K562 (cell line): ENCODE measurements at regions not wholly inside any gene's neighbourhood (a gene's known extent, or its start where the extent isn't known, plus 50 kb on each side); places are given as distances from the start of the nearest gene placed in this dataset.

Experiments
- ATAC-seq: fragments of 200-7000 bp; cut with Tn5 transposase; 3 replicates; pipeline ENCODE4 v1.9.1; 2020; ENCODE audit warnings: moderate library complexity
- BruUV-seq: library from RNA; stranded (reverse); fragments of 400-500 nt; replicated peaks from 2 replicates; lab custom pipeline; 2021; lab: Mats Ljungman, UMichigan
- CTCF ChIA-PET: fragments of 300-600 bp; formaldehyde crosslinking; extraction: SDS; loops from one replicate; lab custom pipeline; 2021; ENCODE audit warnings: low intra/inter-chr PET ratio; lab: Yijun Ruan, JAX
- POLR2A ChIA-PET: fragments of 300-600, 350-650 bp; sonication (Branson Sonifier 250); formaldehyde crosslinking; extraction: SDS; loops from one replicate; lab custom pipeline; 2021; ENCODE audit warnings: antibody characterized with exemption, inconsistent platforms; lab: Yijun Ruan, JAX
- DNase-seq, 4 experiments: peaks; one replicate each; pipeline versions ENCODE4 v3.0.0 to v3.0.0-alpha.2; 2011 to 2018; ENCODE audit warnings: low spot score in 3 of 4, mixed read lengths in 3 of 4; ENCODE audit errors: extremely low read depth in 1 of 4
- FAIRE-seq: peaks from 2 replicates; lab custom pipeline; 2011; peaks lifted over from hg19 to GRCh38; lab: Jason Lieb, UNC
- H2AFZ ChIP-seq: 2 replicates; pipeline ENCODE4 v1.6.0; 2011; ENCODE audit warnings: low read depth, low read length, control low read depth, inconsistent platforms
- H3K27ac ChIP-seq: fragments of 200-600 bp; 3 replicates; pipeline ENCODE4 v1.8.0; 2011; ENCODE audit warnings: low read depth, mild to moderate bottlenecking, control low read depth, inconsistent platforms, low read length, moderate library complexity, mixed read lengths; ENCODE audit errors: extremely low read depth
- H3K27me3 ChIP-seq, 2 experiments: fragments of 300-600 bp in 1 of 2; 2 replicates in 1 of 2; 3 replicates in 1 of 2; pipeline versions ENCODE4 v1.6.0 to v1.8.0; 2011; ENCODE audit warnings: inconsistent platforms in 2 of 2, low read length in 2 of 2, mild to moderate bottlenecking in 1 of 2, mixed read lengths in 1 of 2, moderate library complexity in 1 of 2; ENCODE audit not compliant: control insufficient read depth in 2 of 2, insufficient read depth in 2 of 2
- H3K36me3 ChIP-seq: fragments of 300-600 bp; 3 replicates; pipeline ENCODE4 v1.8.0; 2011; ENCODE audit warnings: mild to moderate bottlenecking, low read length, inconsistent platforms; ENCODE audit not compliant: control insufficient read depth, insufficient read depth
- H3K4me1 ChIP-seq, 2 experiments: fragments of 200-600 bp in 1 of 2; replicated peaks in 1 of 2; 2 replicates in 1 of 2; 3 replicates in 1 of 2; pipeline versions ENCODE4 v1.5.1 to v1.8.0; 2011; ENCODE audit warnings: inconsistent platforms in 2 of 2, low read length in 2 of 2, mild to moderate bottlenecking in 1 of 2, mixed read lengths in 1 of 2, moderate library complexity in 1 of 2; ENCODE audit not compliant: control insufficient read depth in 2 of 2, insufficient read depth in 2 of 2
- H3K4me2 ChIP-seq: 2 replicates; pipeline ENCODE4 v1.6.1; 2011; ENCODE audit warnings: low read length, control low read depth, inconsistent platforms, mixed read lengths; ENCODE audit not compliant: insufficient read depth
- H3K4me3 ChIP-seq: fragments of 200-600 bp; sonication (generic), shearing (Covaris generic); 2 replicates; pipeline ENCODE4 v1.5.1; 2016; ENCODE audit warnings: control low read depth, inconsistent platforms
- H3K79me2 ChIP-seq: fragments of 200-600 bp; 3 replicates; pipeline ENCODE4 v1.8.0; 2011; ENCODE audit warnings: low read length, inconsistent platforms; ENCODE audit not compliant: control insufficient read depth, insufficient read depth
- H3K9ac ChIP-seq, 2 experiments: 2 replicates each; pipeline versions ENCODE4 v1.6.0 to v1.6.1; 2011; ENCODE audit warnings: low read depth in 2 of 2, low read length in 2 of 2, control low read depth in 1 of 2, inconsistent platforms in 1 of 2, mild to moderate bottlenecking in 1 of 2, mixed read lengths in 1 of 2; ENCODE audit not compliant: insufficient read depth in 1 of 2
- H3K9me1 ChIP-seq: one replicate; pipeline ENCODE4 v1.6.0; 2011; ENCODE audit warnings: inconsistent platforms, mild to moderate bottlenecking, low read length, moderate library complexity; ENCODE audit not compliant: control insufficient read depth, insufficient read depth
- H3K9me3 ChIP-seq: replicated peaks from 2 replicates; pipeline ENCODE4 v1.5.1; 2011; ENCODE audit warnings: low read depth, low read length, inconsistent platforms; ENCODE audit not compliant: control insufficient read depth, insufficient read depth
- H4K20me1 ChIP-seq: replicated peaks from 2 replicates; pipeline ENCODE4 v1.6.1; 2011; ENCODE audit warnings: low read length, inconsistent platforms, mixed read lengths; ENCODE audit not compliant: control insufficient read depth, insufficient read depth
- BCOR ChIP-seq: fragments of 450-650 bp; IDR thresholded peaks from 2 replicates; pipeline ENCODE4 v1.6.1; 2016
- EZH2 ChIP-seq: IDR thresholded peaks from 2 replicates; pipeline ENCODE4 v1.6.1; 2012; ENCODE audit warnings: low read depth, mild to moderate bottlenecking, inconsistent platforms, low read length, borderline replicate concordance
- NR1H2 ChIP-seq: sonication (generic); formaldehyde crosslinking; IDR thresholded peaks from 2 replicates; pipeline ENCODE4 v1.4.0; 2020; ENCODE audit warnings: mild to moderate bottlenecking, missing genetic modification reagents
- PTRF ChIP-seq: fragments of 450-650 bp; IDR thresholded peaks from 2 replicates; pipeline ENCODE4 v1.6.1; 2016; ENCODE audit warnings: mild to moderate bottlenecking, missing genetic modification characterization, missing compliant biosample characterization
- RBM25 ChIP-seq: fragments of 200-400 bp; formaldehyde crosslinking; IDR thresholded peaks from 2 replicates; pipeline ENCODE4 v1.6.1; 2018; ENCODE audit warnings: low read length, low read depth, moderate library complexity; ENCODE audit not compliant: severe bottlenecking
- RFX5 ChIP-seq: IDR thresholded peaks from 2 replicates; pipeline ENCODE4 v1.6.1; 2011; ENCODE audit warnings: low read depth, mild to moderate bottlenecking, improper control_type of control experiment, low read length
- WGBS: fragments of 100-300 bp; shearing (Covaris generic); methylation state at CpG from one replicate; pipeline ENCODE4 v1.1.6; 2016; ENCODE audit warnings: low coverage, mixed read lengths; ENCODE audit not compliant: insufficient coverage; ENCODE audit errors: missing lambda C conversion rate; 5-methylcytosine and 5-hydroxymethylcytosine counted together
- in situ Hi-C: fragments of 300-500 bp; cut with MboI; formaldehyde crosslinking; loops from 4 replicates; pipeline ENCODE4 v1.15.0; 2018; ENCODE audit warnings: inconsistent platforms, mixed read lengths
- intact Hi-C: fragments of 100-400 bp; cut with micrococcal nuclease; formaldehyde crosslinking; loops from 2 replicates; pipeline ENCODE4 v1.14.2; 2022
- TF ChIP-seq, protein P1 (sequence below): fragments of 250-450 bp; sonication (Bioruptor Pico); IDR thresholded peaks from 2 replicates; pipeline ENCODE4 v1.8.0; 2021; ENCODE audit warnings: mild to moderate bottlenecking, moderate library complexity
- TF ChIP-seq, protein P2 (sequence below): fragments of 450-650 bp; IDR thresholded peaks from 2 replicates; pipeline ENCODE4 v1.6.1; 2017; ENCODE audit warnings: antibody characterized with exemption, mild to moderate bottlenecking
- TF ChIP-seq, protein P3 (sequence below): fragments of 250-450 bp; sonication (Bioruptor Pico); IDR thresholded peaks from 2 replicates; pipeline ENCODE4 v1.8.0; 2022; ENCODE audit warnings: moderate library complexity, mild to moderate bottlenecking, inconsistent platforms

DNA sequence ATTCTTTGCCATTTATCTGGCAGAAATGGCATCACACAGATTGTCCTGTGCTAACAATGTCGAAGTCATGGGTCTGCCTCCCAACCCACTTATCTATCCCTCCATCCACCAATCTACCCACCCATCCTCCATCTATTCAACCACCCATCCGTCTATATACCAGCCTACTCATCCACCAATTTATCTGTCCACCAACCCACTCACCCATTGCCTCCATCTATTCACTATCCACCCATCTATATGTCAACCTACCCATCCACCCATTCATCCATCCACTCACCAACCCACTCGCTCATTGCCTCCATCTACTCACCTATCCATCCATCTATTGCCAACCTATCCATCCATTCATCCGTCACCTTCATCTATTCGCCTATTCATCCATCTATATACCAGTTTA, 521.2 kb downstream of the SHQ1 start (continued):
- TF ChIP-seq, protein P1, sequence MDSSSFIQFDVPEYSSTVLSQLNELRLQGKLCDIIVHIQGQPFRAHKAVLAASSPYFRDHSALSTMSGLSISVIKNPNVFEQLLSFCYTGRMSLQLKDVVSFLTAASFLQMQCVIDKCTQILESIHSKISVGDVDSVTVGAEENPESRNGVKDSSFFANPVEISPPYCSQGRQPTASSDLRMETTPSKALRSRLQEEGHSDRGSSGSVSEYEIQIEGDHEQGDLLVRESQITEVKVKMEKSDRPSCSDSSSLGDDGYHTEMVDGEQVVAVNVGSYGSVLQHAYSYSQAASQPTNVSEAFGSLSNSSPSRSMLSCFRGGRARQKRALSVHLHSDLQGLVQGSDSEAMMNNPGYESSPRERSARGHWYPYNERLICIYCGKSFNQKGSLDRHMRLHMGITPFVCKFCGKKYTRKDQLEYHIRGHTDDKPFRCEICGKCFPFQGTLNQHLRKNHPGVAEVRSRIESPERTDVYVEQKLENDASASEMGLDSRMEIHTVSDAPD, result no peak
- TF ChIP-seq NR1H2 (CRISPR knock-in tag) (no peak), EZH2 (no peak), PTRF (tag) (no peak), RFX5 (no peak)

DNA sequence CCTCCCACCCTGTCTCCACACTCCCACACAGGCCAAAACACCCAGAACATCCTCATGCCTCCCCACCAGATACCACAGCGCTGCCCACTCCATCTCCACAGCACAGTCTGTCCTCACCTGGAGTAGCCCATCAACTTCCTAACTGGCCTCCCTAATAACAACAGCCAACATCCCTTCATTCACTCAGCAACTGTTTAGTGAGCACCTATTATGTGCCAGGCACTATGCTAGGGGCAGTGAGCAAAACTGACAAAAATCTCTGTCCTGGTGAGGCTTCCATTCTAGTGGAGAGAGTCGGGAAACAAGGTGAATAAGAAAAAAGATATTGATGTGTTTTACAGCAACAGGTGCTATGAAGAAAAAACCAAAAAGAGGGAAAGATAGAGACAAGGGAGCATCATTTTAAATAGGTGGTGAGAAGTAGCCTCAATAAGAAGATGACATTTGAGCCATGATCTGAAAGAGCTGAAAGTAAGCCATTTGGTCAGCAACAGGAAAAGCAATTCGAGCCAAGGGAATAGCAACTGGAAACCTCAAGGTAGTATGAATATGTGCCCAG, 523.9 kb downstream of the SHQ1 start:
- Histone ChIP-seq H3K27me3 (no peaks in the 10 kb centered on the region), H3K4me2 (no peak overlapping the region), H3K4me3 (no peak overlapping the region), H3K9ac (no peak overlapping the region), H3K9me1 (no peaks in the 10 kb centered on the region)
- no peak for DNase-seq
- no peak for ATAC-seq
- TF ChIP-seq RBM25, result peak; percentile 58
- TF ChIP-seq, protein P2, sequence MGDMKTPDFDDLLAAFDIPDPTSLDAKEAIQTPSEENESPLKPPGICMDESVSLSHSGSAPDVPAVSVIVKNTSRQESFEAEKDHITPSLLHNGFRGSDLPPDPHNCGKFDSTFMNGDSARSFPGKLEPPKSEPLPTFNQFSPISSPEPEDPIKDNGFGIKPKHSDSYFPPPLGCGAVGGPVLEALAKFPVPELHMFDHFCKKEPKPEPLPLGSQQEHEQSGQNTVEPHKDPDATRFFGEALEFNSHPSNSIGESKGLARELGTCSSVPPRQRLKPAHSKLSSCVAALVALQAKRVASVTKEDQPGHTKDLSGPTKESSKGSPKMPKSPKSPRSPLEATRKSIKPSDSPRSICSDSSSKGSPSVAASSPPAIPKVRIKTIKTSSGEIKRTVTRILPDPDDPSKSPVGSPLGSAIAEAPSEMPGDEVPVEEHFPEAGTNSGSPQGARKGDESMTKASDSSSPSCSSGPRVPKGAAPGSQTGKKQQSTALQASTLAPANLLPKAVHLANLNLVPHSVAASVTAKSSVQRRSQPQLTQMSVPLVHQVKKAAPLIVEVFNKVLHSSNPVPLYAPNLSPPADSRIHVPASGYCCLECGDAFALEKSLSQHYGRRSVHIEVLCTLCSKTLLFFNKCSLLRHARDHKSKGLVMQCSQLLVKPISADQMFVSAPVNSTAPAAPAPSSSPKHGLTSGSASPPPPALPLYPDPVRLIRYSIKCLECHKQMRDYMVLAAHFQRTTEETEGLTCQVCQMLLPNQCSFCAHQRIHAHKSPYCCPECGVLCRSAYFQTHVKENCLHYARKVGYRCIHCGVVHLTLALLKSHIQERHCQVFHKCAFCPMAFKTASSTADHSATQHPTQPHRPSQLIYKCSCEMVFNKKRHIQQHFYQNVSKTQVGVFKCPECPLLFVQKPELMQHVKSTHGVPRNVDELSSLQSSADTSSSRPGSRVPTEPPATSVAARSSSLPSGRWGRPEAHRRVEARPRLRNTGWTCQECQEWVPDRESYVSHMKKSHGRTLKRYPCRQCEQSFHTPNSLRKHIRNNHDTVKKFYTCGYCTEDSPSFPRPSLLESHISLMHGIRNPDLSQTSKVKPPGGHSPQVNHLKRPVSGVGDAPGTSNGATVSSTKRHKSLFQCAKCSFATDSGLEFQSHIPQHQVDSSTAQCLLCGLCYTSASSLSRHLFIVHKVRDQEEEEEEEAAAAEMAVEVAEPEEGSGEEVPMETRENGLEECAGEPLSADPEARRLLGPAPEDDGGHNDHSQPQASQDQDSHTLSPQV, result no peak
- TF ChIP-seq, protein P3, sequence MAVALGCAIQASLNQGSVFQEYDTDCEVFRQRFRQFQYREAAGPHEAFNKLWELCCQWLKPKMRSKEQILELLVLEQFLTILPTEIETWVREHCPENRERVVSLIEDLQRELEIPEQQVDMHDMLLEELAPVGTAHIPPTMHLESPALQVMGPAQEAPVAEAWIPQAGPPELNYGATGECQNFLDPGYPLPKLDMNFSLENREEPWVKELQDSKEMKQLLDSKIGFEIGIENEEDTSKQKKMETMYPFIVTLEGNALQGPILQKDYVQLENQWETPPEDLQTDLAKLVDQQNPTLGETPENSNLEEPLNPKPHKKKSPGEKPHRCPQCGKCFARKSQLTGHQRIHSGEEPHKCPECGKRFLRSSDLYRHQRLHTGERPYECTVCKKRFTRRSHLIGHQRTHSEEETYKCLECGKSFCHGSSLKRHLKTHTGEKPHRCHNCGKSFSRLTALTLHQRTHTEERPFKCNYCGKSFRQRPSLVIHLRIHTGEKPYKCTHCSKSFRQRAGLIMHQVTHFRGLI, result no peak
- peak; percentile 42; the same call in 1 of the 2 replicates for TF ChIP-seq BCOR
- TF ChIP-seq, all 486 proteins: peak for 2
- no peaks in the 10 kb centered on the region for H3K9me3 ChIP-seq
- no peaks in the 10 kb centered on the region for H3K79me2 ChIP-seq
- 80% methylated on average over 3 of the region's 3 CpGs for WGBS
- H3K4me1 ChIP-seq, result peaks cover 24 to 43% of the 10 kb centered on the region in 2 experiments
- in situ Hi-C loops, result no loop called here
- FAIRE-seq, result no peak
- H2AFZ ChIP-seq, result no peak overlapping the region
- intact Hi-C loops, result loop anchor here (5.0 kb wide), 2 partner anchors 37 to 52 kb away; no protein-coding TSS in a partner anchor
- CTCF ChIA-PET, result no interaction called here
- no peaks in the 10 kb centered on the region for H3K36me3 ChIP-seq
- no peaks in the 10 kb centered on the region for H4K20me1 ChIP-seq
- no TSS peak for BruUV-seq
- POLR2A ChIA-PET, result no interaction called here
- H3K27ac ChIP-seq, result no peak overlapping the region
